Thyroid gland (tissue), 4 donors: ENCODE measurements at regions not wholly inside any gene's neighbourhood (a gene's known extent, or its start where the extent isn't known, plus 50 kb on each side); places are given as distances from the start of the nearest gene placed in this dataset.

Source experiments
- POLR2A ChIP-seq, 2 donors: fragments of 450-650 bp; IDR thresholded peaks; one replicate each; pipeline ENCODE4 v1.6.1; 2017; ENCODE audit warnings: antibody characterized with exemption in 2 of 2, mild to moderate bottlenecking in 2 of 2, moderate library complexity in 1 of 2
- TF ChIP-seq, protein P1 (sequence below), 6 experiments: fragments of 200-600 bp in 3 of 6; fragments of 450-650 bp in 3 of 6; sonication (generic) in 3 of 6; IDR thresholded peaks; one replicate each; pipeline ENCODE4 v1.5.1; 2016 to 2019; ENCODE audit warnings: antibody characterized with exemption in 6 of 6, mild to moderate bottlenecking in 2 of 6, inconsistent platforms in 1 of 6, moderate library complexity in 1 of 6

DNA sequence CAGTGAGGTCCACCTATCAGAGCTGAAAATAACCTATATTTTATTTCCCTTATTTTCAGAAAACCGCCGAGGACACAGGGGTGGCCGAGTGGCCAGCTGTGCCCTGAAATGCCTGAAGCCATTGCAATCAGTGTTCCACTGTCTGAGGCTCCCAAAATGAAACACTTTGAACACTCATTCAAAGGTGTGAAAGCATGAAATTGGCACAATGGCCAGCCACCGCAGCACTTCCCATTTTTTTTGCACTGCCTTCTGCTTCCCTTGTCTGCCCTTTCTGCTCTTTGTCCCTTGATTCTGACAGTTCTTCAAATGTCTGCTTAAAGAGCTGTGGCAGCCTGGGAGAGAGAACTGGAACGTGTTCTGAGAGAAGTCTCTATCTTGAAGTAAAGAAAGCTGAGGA, 1127.5 kb upstream of the CELF4 start:
- TF ChIP-seq, protein P1, sequence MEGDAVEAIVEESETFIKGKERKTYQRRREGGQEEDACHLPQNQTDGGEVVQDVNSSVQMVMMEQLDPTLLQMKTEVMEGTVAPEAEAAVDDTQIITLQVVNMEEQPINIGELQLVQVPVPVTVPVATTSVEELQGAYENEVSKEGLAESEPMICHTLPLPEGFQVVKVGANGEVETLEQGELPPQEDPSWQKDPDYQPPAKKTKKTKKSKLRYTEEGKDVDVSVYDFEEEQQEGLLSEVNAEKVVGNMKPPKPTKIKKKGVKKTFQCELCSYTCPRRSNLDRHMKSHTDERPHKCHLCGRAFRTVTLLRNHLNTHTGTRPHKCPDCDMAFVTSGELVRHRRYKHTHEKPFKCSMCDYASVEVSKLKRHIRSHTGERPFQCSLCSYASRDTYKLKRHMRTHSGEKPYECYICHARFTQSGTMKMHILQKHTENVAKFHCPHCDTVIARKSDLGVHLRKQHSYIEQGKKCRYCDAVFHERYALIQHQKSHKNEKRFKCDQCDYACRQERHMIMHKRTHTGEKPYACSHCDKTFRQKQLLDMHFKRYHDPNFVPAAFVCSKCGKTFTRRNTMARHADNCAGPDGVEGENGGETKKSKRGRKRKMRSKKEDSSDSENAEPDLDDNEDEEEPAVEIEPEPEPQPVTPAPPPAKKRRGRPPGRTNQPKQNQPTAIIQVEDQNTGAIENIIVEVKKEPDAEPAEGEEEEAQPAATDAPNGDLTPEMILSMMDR (IDR thresholded peaks at IDR 0.05) = no peak
- TF ChIP-seq POLR2A (IDR thresholded peaks at IDR 0.05) = no peak
